HG03342 (cell line): ENCODE measurements at regions not wholly inside any gene's neighbourhood (a gene's known extent, or its start where the extent isn't known, plus 50 kb on each side); places are given as distances from the start of the nearest gene placed in this dataset.
"Not testable (repeated sequence)": the region's sequence is repeated elsewhere in the genome, so short reads cannot be mapped to it uniquely, and the experiment has no call there.

Experiments used
- ATAC-seq: cut with Tn5 transposase; IDR thresholded peaks from one replicate; pipeline ENCODE4 v1.9.1; 2021; ENCODE audit warnings: mild to moderate bottlenecking, moderate library complexity; ENCODE audit not compliant: unreplicated experiment

DNA sequence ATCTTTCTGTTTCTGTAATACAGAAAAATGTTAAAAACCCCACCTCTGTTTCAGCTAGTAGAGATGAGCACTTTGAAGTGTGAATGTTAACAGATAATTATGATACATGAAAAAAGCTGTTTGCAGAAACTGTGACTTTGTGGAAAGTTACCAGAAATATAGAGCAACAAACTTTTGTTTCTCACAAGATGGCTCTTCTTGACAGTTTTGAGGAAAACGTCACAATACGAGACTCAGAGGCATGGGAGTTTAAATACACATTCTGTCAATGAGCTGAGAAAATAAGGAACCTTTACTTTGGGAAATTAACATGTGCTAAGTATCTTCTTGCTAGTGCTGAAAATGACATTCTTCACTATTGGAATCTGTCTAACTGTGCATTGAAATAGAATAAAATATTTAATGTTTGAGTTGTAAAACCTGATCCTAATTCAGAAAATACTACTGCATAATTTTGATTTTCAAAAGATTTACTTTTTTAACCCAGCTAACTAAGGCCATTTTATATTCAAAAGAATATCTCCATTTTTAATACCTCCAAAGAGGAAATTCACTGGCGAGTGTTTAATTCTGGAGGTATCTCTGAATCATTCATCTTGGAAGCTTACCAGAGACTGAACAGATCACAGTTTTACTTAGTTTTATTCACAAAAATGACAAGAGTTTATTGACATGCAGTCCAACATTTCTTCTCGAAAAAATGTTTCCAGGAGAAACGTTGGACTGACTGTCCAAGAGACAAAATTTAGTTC, 308.9 kb upstream of the LRFN5 start:
- ATAC-seq, result no peak

DNA sequence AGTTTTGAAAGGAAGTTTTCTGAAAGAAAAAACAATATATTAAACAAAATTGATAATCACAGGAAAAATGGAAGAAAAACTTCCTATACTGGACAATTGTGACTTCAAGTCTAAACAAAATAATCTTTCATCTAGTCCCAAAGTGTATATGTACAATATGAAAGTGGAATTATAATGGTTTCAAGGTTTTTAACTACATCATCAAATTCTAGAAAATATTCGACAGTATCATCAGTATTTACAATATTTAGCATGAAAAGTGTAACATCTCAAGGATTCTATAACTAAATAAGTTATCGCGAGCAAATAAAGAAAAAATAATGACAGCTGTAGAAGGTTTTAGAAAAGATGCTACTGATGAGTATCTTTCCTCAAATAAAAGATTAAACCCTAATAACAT, 310.9 kb upstream of the LRFN5 start:
- ATAC-seq, result no peak

DNA sequence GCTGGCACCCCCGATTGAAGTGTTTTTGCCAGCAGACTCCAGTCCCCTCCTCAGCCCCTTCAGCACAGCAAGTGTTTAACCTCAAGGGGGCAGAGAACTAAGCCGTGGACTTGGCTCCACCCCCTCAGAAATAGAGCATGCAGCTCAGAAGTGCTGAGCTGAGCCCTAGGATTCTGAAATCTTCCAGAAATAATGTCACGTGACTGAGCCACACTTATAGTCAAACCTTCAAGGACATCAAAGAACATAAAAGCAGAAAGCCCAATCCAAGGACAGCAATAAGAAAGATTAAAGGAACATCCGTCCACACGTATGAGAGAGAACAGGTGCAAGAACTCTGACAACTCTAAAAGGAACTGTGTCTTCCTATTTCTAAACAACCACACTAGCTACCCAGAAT, 317.7 kb upstream of the LRFN5 start:
- no peak for ATAC-seq

DNA sequence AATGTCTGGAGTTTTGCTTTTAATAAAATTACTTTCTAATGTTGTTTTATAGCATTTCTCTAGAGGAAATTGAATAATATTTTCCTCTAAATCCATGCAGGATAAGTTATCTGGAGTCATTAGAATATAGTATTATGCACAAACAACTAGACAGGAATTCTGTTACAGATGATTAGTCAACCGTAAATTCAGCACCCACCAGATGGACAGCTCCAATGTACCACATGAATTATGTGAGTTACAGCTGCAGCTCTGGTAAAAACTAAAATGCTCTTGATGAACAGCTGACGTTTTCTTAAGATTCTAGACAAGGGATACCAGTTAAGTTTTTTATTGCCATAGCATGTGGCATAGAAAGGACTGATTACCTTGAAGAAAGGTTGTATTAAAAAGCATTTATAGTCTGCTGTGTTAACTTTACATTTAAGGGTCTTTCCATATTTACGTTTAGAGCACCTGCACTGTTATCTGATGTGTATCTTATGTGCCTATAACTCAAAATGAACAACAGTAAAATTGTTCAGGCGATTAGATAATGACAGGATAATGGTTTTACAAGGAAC, 321.4 kb upstream of the LRFN5 start:
- ATAC-seq, result no peak

DNA sequence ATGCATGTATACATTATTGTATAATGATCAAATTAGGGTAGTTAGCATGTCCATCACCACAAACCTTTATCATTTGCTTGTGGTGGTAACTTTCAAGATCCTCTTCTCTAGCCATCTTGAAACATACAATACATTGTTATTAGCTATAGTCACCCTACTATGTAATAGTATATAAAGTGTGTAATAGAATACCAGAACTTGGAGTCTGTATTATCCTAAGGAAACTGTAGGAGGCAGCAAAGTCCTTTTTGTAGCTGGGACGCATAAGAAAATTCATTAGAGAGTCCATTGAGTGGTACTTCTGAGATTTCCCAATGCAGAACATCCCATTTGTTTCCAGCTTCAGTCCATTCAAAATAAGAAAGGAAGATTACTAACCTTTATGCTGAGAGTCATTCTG, 325.9 kb upstream of the LRFN5 start:
- no peak for ATAC-seq

DNA sequence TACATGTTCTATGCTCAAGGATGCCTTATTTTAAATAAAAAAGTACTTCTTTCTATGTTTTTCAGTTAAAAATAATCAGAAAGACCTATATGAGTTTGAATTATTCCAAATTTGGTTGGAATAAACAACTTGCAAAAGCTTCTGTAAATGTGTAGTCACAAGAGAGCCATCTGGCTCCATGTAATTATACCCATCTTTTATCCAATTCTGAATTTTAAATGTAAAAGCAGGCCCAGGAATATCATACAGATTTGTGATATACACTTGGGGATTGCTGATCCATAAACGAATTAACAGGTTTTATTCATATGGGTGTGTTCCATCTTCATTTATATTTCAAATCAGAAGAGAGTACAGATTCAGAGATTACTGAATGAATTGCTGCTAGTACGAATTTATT, 329.2 kb upstream of the LRFN5 start:
- no peak for ATAC-seq

DNA sequence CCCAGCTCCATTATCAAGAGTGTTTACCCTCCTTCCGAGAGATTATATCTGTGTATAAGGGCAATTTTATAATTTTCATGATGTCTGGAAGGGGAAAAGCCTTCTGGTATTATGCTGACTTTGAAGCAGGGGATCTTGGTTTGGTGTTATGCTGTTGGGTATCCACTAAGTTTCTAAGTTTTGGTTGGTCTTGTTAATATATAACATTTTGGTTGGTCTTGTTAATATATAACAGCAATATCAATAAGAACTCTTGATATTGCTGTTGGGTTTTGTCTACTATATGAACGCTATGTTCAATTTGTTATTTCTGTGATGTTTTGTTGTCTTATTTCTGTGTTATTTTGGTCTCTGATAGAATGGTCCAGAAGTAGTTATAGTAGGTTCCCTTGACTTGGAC, 349.2 kb upstream of the LRFN5 start:
- no peak for ATAC-seq

DNA sequence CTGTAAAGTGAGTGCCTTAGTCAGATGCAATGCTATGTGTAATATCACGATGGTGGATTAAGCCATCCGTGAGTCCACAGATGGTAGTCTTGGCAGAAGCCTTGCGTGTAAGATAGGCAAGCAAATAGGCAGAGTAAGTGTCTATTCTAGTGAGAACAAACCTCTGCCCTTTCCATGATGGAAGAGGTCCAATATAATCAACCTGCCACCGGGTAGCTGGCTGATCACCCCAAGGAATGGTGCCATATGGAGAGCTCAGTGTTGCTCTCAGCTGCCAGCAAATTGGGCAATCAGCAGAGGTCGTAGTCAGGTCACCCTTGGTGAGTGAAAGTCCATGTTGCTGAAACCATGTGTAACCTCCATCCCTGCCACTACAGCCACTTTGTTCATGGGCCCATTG, 371.2 kb upstream of the LRFN5 start:
- no peak for ATAC-seq

DNA sequence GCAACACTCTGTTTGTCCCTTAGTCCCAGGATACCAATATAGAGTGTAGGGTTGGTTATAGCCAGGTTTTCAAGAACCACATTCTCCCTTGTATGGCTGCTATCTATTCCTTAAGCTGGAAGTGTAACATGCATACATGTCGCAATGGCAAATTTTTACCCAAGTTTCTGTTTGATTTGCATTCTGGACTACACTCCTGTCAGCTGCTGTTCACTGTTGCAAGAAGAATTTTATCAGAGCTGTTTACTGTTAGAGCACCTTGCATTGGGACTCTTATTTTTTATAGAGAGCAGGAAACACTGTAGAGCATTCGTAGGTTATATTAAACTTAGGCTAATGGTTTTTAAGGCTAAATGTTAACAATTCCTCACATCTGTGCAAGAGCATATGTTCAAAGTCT, 376.0 kb upstream of the LRFN5 start:
- ATAC-seq, result no peak

DNA sequence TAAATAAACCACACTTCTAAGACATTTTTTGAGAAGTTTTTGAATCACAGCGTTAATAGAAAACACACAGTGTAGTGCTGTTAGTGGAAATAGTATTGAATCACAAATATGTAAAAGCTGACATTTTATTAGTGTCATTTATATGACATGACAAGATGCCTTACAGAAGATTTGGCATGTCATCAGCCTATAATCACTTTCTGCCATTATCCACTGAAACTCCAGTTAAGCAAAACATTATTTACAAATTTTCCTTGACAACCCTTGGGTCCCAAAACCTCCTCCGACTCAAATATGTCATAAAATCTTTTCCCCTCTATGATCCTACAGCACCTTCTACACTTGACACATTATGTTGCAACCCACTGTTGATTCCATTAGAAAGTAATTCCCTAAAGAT, 376.9 kb upstream of the LRFN5 start:
- ATAC-seq, result no peak

DNA sequence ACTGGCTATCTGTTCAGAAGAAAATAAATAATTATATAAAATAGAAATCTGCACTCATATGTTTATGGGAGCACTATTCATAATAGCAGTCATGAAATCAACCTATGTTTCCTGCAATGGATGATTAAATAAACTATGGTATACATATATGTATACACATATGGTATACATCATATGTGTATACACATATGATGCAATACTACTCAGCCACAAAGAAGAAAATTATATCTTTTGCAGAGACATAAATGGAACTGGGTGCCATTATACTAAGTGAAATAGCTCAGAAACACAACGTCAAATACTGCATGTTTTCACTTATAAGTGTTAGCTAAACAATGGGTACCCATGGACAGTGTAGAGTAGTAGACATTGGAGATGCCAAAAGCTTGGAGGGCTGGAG, 381.2 kb upstream of the LRFN5 start:
- no peak for ATAC-seq

DNA sequence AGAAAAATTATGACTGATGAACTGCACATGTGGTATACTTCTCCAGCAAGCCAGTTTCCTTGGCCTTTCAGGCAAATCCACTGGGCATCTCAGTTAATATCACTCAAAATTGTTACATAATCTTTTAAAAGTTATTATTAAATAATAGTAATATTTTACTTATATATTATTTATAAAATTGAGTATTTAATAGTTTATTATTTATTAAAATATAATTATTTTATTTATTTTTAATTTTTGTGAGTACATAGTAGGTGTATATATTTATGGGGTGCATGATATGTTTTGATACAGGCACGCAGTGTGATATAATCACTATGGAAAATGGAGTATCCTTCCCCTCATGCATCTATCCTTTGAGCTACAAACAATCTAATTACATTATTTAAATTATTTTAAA, 384.1 kb upstream of the LRFN5 start:
- no peak for ATAC-seq

DNA sequence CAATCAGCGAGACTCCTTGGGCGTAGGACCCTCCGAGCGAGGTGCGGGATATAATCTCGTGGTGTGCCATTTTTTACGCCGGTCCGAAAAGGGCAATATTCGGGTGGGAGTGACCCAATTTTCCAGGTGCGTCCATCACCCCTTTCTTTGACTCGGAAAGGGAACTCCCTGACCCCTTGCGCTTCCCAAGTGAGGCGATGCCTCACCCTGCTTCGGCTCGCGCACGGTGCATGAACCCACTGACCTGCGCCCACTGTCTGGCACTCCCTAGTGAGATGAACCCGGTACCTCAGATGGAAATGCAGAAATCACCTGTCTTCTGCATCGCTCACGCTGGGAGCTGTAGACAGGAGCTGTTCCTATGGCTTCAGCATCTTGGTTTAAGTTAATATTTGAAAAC, 391.7 kb upstream of the LRFN5 start:
- not testable (repeated sequence) for ATAC-seq

DNA sequence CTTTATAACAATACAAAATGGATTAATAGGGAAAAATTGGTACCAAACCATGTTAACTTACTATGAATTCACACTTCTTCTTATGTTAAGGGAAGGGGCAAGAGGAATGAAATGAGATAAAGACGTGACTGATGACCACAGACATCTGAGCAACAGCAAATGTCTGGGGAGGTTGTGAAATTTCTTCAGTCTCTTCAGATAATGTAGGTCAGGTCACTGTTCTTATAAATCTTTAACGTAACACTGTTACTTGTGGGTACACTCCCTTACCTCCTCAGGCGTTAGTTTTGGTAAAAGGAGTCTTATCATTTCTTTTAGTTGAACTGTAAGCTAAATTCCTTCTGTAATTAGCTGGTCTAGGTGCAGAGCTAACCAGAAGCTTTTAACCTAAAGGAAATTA, 405.0 kb upstream of the LRFN5 start:
- ATAC-seq, result no peak

DNA sequence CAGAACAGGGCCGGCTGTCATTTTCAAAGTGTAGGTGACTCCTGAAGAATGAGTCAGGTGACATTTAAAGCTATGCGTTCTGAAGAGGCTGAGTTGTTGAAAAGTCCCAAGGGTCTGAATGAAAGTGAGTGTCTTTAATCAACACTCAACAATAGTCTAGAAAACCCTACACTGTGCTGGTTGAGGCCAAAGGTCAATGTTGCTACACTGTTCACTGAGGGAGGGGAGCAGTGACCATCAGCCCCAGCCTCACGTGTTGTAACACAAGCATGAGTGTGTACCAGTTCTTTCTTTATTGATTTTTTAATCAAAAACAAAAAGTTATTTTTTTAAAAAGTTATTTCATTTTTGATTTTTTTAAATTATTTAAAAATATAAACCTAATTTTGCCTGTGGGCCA, 418.8 kb upstream of the LRFN5 start:
- ATAC-seq, result no peak

DNA sequence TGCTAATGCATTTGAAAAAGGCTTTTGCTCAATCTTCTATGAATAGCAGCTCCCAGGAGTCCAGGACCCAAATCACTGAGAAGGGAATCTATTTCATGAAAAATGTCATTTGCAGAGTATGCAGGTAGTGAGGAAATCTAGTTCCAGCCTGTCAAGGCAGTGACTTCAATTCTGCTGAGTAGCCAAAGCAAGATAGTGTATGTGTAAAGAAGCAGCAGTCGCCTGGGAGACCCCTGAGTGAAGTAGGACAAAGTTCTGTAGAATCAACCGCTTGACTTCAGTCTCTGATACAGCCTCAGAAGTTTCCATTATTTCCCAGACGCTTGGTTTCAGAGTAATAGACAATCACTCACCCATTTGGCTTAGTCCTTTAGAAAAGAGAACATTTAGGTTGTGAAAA, 435.6 kb upstream of the LRFN5 start:
- ATAC-seq, result no peak

DNA sequence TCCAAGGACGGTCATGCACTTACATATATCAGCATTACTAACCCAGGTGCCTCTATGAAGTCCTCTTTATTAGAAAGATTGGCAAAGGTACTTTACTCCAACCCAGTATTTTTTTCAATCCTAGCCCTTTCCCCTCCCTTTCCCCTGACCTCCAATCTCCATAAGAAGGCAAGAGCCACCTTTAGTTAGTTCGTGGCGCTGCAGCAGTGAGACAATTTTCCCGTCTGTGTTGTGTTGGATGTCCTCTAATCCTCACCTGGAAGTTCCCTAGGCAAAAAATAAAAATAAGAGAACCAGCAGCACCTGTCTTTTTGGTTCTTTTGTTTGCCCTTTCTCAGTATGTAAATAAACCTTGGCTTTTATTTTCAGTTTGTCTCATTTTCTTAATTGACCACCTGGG, 439.6 kb upstream of the LRFN5 start:
- no peak for ATAC-seq

DNA sequence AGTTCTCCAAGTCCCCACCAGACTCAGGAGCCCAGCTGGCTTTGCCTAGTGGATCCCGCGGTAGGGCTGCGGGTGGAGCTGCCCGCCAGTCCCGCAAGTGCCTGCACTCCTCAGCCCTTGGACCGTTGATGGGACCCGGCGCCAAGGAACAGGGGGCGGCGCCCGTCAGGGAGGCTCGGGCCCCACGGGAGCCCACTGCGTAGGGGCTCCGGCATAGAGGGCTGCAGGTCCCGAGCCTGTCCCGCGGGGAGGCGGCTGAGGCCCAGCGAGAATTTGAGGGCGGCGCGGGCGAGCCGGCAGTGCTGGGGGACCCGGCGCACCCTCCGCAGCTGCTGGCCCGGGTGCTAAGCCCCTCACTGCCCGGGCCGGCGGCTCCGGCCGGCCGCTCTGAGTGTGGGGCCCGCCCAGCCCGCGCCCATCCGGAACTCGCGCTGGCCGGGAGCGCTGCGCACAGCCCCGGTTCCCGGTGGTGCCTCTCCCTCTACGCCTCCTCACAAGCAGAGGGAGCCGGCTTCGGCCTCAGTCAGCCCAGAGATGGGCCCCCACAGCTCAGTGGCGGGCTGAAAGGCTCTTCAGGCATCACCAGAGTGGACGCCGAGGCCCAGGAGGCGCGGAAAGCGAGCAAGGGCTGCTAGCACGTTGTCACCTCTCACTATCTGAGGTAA, 452.4 kb upstream of the LRFN5 start:
- no peak for ATAC-seq

DNA sequence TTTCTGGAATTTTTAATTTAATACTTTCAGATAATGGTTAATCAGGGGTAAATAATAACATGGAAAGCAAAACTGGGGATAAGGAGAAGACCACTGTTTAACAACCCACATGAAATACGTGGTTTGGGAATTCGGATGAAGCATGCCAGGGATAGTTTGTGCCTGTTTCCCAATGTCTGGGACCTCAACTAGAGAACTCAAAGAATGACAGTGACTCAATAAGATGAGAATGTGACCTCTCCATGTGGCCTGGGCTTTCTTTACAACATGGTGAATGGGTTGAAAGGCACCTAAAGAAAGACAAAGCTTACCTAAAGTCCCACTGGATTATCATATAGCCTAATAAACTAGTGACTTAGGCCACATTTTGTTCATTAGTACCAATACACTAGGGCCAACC, 460.3 kb upstream of the LRFN5 start:
- no peak for ATAC-seq

DNA sequence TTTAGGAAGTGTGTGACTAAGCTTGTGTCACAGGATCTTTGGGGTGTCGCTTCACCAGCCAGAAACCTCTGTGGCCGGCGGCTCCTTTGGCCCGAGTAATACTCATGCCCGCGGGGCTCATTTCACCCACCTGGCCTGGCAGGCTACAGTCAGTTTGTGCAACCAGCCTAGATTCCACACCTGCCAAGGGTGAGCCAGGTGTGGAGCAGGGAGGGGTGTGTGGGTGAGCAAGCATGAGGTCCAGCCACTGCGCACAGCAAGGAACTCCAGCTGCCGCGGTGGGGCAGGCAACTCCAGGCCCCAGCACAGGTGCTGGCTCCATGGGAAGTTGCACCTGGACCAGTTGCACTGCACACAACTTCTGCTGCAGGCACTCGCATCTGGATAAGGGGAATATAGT, 462.3 kb upstream of the LRFN5 start:
- no peak for ATAC-seq

DNA sequence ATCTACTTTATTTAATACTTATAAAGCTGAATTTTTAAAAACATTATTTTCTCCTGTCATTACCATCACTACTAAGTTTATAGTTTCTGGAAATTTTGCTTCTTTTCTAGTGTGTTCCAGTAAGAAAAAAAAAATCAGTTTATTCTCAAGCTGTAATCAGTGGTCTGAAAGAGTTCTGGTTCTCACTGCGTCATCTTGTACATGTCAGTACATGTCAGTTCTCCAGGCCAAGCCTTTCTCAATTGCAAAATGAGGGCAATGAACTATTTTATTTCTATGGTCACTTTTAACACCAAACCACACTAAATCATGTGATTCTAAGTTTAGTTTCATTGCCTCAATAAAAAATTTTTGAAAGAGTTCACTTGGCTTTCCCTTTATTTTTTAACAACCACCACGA, 468.9 kb upstream of the LRFN5 start:
- ATAC-seq, result no peak

DNA sequence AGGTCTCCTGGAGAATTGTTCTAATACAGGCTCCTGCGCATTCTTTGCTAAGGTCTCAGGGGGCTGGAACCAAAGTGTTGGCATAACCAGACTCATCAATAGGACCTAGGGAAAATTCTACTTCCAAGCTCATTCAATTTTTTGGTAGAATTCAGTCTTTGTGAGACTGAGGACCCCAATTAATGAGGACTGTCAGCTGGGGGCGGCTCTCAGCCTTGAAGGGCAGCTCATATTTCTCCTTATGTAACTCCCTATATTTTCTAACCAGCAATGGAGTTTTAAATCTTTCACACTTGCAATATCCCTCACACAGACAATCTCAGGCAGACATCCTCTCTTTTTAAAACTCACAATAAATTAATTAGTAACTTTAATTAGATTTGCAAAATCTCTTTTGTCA, 476.4 kb upstream of the LRFN5 start:
- ATAC-seq, result no peak

DNA sequence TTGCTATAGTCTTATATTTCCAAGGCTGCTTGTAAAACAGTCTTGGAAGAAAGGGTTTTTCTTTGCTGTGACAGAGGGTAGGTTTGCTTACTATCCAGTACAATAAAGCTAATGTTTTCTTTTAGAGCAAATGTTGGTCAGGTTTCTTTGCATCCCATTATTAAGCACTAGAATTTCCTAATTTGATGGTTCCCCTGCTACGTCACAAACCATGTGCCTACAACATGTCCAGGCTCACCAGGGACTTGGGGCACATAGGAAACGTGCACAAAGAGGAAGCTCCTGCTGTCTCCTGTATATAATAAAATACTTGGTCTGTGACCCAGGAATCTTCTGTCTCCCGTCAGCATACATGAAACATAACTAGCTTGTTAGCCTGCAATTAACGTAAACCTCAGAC, 486.3 kb upstream of the LRFN5 start:
- ATAC-seq, result no peak
